Osteocyte (in vitro differentiated cells): ENCODE measurements at regions not wholly inside any gene's neighbourhood (a gene's known extent, or its start where the extent isn't known, plus 50 kb on each side); places are given as distances from the start of the nearest gene placed in this dataset.

Experiments used
- DNase-seq: peaks from one replicate; pipeline ENCODE4 v3.0.0; 2021; ENCODE audit warnings: mixed read lengths; ENCODE audit not compliant: unreplicated experiment; ENCODE audit errors: extremely low spot score
- H3K27ac Mint-ChIP-seq: one replicate; pipeline ENCODE4 v1.8.0; 2021; ENCODE audit warnings: mild to moderate bottlenecking, mixed read lengths; ENCODE audit not compliant: unreplicated experiment
- H3K27me3 Mint-ChIP-seq: one replicate; pipeline ENCODE4 v1.8.0; 2021; ENCODE audit warnings: mixed read lengths; ENCODE audit not compliant: unreplicated experiment
- H3K36me3 Mint-ChIP-seq: one replicate; pipeline ENCODE4 v1.8.0; 2021; ENCODE audit warnings: mixed read lengths; ENCODE audit not compliant: unreplicated experiment
- H3K4me1 Mint-ChIP-seq: one replicate; pipeline ENCODE4 v1.8.0; 2021; ENCODE audit warnings: mixed read lengths; ENCODE audit not compliant: unreplicated experiment
- H3K4me3 Mint-ChIP-seq: one replicate; pipeline ENCODE4 v1.8.0; 2021; ENCODE audit warnings: mild to moderate bottlenecking, moderate library complexity, mixed read lengths; ENCODE audit not compliant: unreplicated experiment
- H3K9me3 Mint-ChIP-seq: one replicate; pipeline ENCODE4 v1.8.0; 2021; ENCODE audit warnings: mixed read lengths; ENCODE audit not compliant: unreplicated experiment
- CTCF ChIP-seq: fragments of 200-600 bp; sonication (generic); IDR thresholded peaks from 2 replicates; pipeline ENCODE4 v1.5.0; 2021; ENCODE audit warnings: antibody characterized with exemption, mild to moderate bottlenecking, moderate library complexity

- no peak for DNase-seq
- H3K27me3 Mint-ChIP-seq: no peaks in the 10 kb centered on the region
- peaks cover 4% of the 10 kb centered on the region for H3K36me3 Mint-ChIP-seq
Observed at GRCh38 chr21:16342932-16343331, 613.1 kb downstream of the USP25 start.

GRCh38 chr21:16343776-16344175 is 614.0 kb downstream of the USP25 start:
- Mint-ChIP-seq H3K4me3 (no peak overlapping the region), H3K36me3 (peaks cover 2% of the 10 kb centered on the region), H3K9me3 (peaks cover 4% of the 10 kb centered on the region), H3K27me3 (no peaks in the 10 kb centered on the region), H3K27ac (no peak overlapping the region), H3K4me1 (no peaks in the 10 kb centered on the region)
- no peak for TF ChIP-seq CTCF
- no peak for DNase-seq

More at GRCh38 chr21:16342932-16343331, 613.1 kb downstream of the USP25 start:
- no peak for TF ChIP-seq CTCF
- no peak overlapping the region for H3K4me3 Mint-ChIP-seq
- H3K4me1 Mint-ChIP-seq: peaks cover 2% of the 10 kb centered on the region
- no peak overlapping the region for H3K27ac Mint-ChIP-seq
- peaks cover 4% of the 10 kb centered on the region for H3K9me3 Mint-ChIP-seq

GRCh38 chr21:16345757-16346156 is 616.0 kb downstream of the USP25 start:
- no peak for TF ChIP-seq CTCF
- Mint-ChIP-seq H3K36me3 (no peaks in the 10 kb centered on the region), H3K27me3 (no peaks in the 10 kb centered on the region), H3K4me3 (no peak overlapping the region), H3K4me1 (no peaks in the 10 kb centered on the region), H3K27ac (no peak overlapping the region), H3K9me3 (peaks cover 4% of the 10 kb centered on the region)
- DNase-seq: no peak

- no peaks in the 10 kb centered on the region for H3K4me1 Mint-ChIP-seq
- no peak overlapping the region for H3K4me3 Mint-ChIP-seq
- no peaks in the 10 kb centered on the region for H3K36me3 Mint-ChIP-seq
- no peak for DNase-seq
- peaks cover 4% of the 10 kb centered on the region for H3K9me3 Mint-ChIP-seq
- no peak for TF ChIP-seq CTCF
- no peak overlapping the region for H3K27ac Mint-ChIP-seq
- H3K27me3 Mint-ChIP-seq: no peaks in the 10 kb centered on the region
Observed at GRCh38 chr21:16347223-16347622, 617.4 kb downstream of the USP25 start.

- TF ChIP-seq CTCF: no peak
- Mint-ChIP-seq H3K27ac (no peak overlapping the region), H3K9me3 (peaks cover 8% of the 10 kb centered on the region), H3K4me1 (peaks cover 3% of the 10 kb centered on the region), H3K36me3 (peaks cover 11% of the 10 kb centered on the region), H3K27me3 (no peaks in the 10 kb centered on the region), H3K4me3 (no peak overlapping the region)
- no peak for DNase-seq
Observed at GRCh38 chr21:16353764-16354163, 624.0 kb downstream of the USP25 start.
